HepG2 (cell line): ENCODE measurements at regions not wholly inside any gene's neighbourhood (a gene's known extent, or its start where the extent isn't known, plus 50 kb on each side); places are given as distances from the start of the nearest gene placed in this dataset.

Experiments used
- ARHGAP35 ChIP-seq: sonication (generic); formaldehyde crosslinking; IDR thresholded peaks from 2 replicates; pipeline ENCODE4 v1.9.0; 2022; ENCODE audit warnings: mild to moderate bottlenecking, inconsistent platforms, moderate library complexity, missing genetic modification reagents, borderline replicate concordance
- HES4 ChIP-seq: sonication (generic); formaldehyde crosslinking; IDR thresholded peaks from 2 replicates; pipeline ENCODE4 v1.9.0; 2021; ENCODE audit warnings: mild to moderate bottlenecking, missing genetic modification reagents, borderline replicate concordance
- HNRNPK ChIP-seq: fragments of 200-400 bp; formaldehyde crosslinking; IDR thresholded peaks from 2 replicates; pipeline ENCODE4 v1.6.1; 2018; ENCODE audit warnings: low read length, low read depth, moderate library complexity, mild to moderate bottlenecking; ENCODE audit not compliant: poor library complexity, severe bottlenecking
- MAFK ChIP-seq, 2 experiments: IDR thresholded peaks in 1 of 2; conservative IDR thresholded peaks in 1 of 2; 2 replicates each; pipeline ENCODE4 v1.6.1; 2011; ENCODE audit warnings: improper control_type of control experiment in 2 of 2, low read length in 2 of 2
- NFE2 ChIP-seq: sonication (generic); formaldehyde crosslinking; IDR thresholded peaks from 2 replicates; pipeline ENCODE4 v1.4.0; 2020; ENCODE audit warnings: missing genetic modification reagents
- PCBP1 ChIP-seq: fragments of 200-400 bp; formaldehyde crosslinking; IDR thresholded peaks from 2 replicates; pipeline ENCODE4 v1.6.1; 2017; ENCODE audit warnings: mild to moderate bottlenecking, low read depth, low read length, borderline replicate concordance
- SNAPC2 ChIP-seq: sonication (generic); formaldehyde crosslinking; IDR thresholded peaks from 2 replicates; pipeline ENCODE4 v1.8.1; 2022; ENCODE audit warnings: mild to moderate bottlenecking, missing genetic modification reagents
- TSC22D2 ChIP-seq: sonication (generic); formaldehyde crosslinking; IDR thresholded peaks from 2 replicates; pipeline ENCODE4 v1.5.1; 2020; ENCODE audit warnings: missing genetic modification reagents, mild to moderate bottlenecking, borderline replicate concordance
- ZNF224 ChIP-seq: sonication (generic); formaldehyde crosslinking; IDR thresholded peaks from 2 replicates; pipeline ENCODE4 v1.5.0; 2020; ENCODE audit warnings: mild to moderate bottlenecking, missing genetic modification reagents
- ZNF232 ChIP-seq: sonication (generic); formaldehyde crosslinking; IDR thresholded peaks from 2 replicates; pipeline ENCODE4 v1.4.0; 2020; ENCODE audit warnings: missing genetic modification reagents, borderline replicate concordance
- ZNF337 ChIP-seq: sonication (generic); formaldehyde crosslinking; IDR thresholded peaks from 2 replicates; pipeline ENCODE4 v1.5.1; 2020; ENCODE audit warnings: missing genetic modification reagents, low read depth, mild to moderate bottlenecking, borderline replicate concordance
- TF ChIP-seq, protein P1 (sequence below): sonication (generic); formaldehyde crosslinking; IDR thresholded peaks from 2 replicates; pipeline ENCODE4 v1.5.0; 2020; ENCODE audit warnings: missing genetic modification reagents
- TF ChIP-seq, protein P2 (sequence below): sonication (generic); formaldehyde crosslinking; IDR thresholded peaks from 2 replicates; pipeline ENCODE4 v1.4.0; 2020; ENCODE audit warnings: missing genetic modification reagents, borderline replicate concordance
- TF ChIP-seq, protein P3 (sequence below): sonication (generic); formaldehyde crosslinking; IDR thresholded peaks from 2 replicates; pipeline ENCODE4 v1.8.0; 2022; ENCODE audit warnings: mild to moderate bottlenecking, missing genetic modification reagents; ENCODE audit not compliant: insufficient replicate concordance
- TF ChIP-seq, protein P4 (sequence below): IDR thresholded peaks from 2 replicates; pipeline ENCODE4 v1.6.1; 2016; ENCODE audit warnings: missing compliant biosample characterization, missing genetic modification reagents, borderline replicate concordance
- TF ChIP-seq, protein P5 (sequence below): IDR thresholded peaks from 2 replicates; pipeline ENCODE4 v1.4.0; 2020; ENCODE audit warnings: mild to moderate bottlenecking, missing genetic modification reagents

DNA sequence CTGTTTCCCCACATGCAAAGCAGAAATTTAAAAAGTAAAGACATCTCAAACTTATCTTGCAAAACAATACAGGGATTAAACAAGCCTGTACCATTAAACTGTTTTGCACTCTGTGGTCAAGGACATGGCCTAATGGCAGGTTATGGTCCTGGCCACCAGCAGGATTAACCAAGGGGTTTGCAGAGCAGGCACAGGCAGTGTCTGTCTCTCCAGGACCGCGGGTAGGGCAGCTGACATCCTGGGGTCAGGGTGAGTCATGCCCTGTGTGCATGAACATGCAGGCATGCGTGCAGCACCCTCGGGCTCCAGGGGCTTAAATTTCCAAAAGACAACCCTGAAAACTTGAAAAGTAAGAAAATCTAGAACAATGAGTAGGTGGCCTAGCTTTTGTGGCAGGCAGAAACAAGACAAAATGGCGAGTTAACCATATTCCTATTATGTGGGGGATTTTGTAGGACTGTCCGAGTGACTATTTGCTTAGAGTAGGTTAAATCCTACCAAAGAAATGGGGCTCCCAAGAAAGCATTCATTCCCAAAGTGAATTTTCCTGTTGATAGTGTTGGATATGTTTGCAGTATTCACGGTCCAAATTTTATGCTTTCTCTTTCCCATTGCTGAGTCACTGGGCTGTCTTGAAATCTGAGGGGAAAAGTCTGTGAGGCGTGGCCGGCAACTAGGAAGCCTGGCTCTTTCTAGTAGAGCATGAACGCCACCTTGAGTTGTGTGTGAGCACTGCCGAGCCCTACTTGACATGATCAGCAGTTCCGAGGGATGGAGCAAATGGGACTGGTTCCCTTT is 158.4 kb upstream of the FAM20A start (continued):
- TF ChIP-seq ZNF224 (CRISPR knock-in tag) (0 out of 2 replicates have a peak, but pooled peaks have one; percentile 23), HES4 (CRISPR knock-in tag) (no peak), HNRNPK (no peak), ZNF337 (CRISPR knock-in tag) (no peak), ARHGAP35 (0 out of 2 replicates have a peak, but pooled peaks have one; percentile 56), PCBP1 (no peak), ZNF232 (CRISPR knock-in tag) (no peak), NFE2 (peak; percentile 97), TSC22D2 (no peak), SNAPC2 (CRISPR knock-in tag) (peak; percentile 87), MAFK (conservative IDR thresholded peaks at IDR 0.05 in 1 of 2, IDR thresholded peaks at IDR 0.05 in 1 of 2; ENCODE audit: low read length in 2 of 2) (peak; percentile 69 to 79)
- TF ChIP-seq, protein P1, sequence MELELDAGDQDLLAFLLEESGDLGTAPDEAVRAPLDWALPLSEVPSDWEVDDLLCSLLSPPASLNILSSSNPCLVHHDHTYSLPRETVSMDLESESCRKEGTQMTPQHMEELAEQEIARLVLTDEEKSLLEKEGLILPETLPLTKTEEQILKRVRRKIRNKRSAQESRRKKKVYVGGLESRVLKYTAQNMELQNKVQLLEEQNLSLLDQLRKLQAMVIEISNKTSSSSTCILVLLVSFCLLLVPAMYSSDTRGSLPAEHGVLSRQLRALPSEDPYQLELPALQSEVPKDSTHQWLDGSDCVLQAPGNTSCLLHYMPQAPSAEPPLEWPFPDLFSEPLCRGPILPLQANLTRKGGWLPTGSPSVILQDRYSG (CRISPR knock-in tag), result no peak
- TF ChIP-seq, protein P2, sequence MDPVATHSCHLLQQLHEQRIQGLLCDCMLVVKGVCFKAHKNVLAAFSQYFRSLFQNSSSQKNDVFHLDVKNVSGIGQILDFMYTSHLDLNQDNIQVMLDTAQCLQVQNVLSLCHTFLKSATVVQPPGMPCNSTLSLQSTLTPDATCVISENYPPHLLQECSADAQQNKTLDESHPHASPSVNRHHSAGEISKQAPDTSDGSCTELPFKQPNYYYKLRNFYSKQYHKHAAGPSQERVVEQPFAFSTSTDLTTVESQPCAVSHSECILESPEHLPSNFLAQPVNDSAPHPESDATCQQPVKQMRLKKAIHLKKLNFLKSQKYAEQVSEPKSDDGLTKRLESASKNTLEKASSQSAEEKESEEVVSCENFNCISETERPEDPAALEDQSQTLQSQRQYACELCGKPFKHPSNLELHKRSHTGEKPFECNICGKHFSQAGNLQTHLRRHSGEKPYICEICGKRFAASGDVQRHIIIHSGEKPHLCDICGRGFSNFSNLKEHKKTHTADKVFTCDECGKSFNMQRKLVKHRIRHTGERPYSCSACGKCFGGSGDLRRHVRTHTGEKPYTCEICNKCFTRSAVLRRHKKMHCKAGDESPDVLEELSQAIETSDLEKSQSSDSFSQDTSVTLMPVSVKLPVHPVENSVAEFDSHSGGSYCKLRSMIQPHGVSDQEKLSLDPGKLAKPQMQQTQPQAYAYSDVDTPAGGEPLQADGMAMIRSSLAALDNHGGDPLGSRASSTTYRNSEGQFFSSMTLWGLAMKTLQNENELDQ (CRISPR knock-in tag), result peak; percentile 74; the same call in 1 of the 2 replicates
- TF ChIP-seq, protein P3, sequence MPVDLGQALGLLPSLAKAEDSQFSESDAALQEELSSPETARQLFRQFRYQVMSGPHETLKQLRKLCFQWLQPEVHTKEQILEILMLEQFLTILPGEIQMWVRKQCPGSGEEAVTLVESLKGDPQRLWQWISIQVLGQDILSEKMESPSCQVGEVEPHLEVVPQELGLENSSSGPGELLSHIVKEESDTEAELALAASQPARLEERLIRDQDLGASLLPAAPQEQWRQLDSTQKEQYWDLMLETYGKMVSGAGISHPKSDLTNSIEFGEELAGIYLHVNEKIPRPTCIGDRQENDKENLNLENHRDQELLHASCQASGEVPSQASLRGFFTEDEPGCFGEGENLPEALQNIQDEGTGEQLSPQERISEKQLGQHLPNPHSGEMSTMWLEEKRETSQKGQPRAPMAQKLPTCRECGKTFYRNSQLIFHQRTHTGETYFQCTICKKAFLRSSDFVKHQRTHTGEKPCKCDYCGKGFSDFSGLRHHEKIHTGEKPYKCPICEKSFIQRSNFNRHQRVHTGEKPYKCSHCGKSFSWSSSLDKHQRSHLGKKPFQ (CRISPR knock-in tag), result no peak
- TF ChIP-seq, protein P4, sequence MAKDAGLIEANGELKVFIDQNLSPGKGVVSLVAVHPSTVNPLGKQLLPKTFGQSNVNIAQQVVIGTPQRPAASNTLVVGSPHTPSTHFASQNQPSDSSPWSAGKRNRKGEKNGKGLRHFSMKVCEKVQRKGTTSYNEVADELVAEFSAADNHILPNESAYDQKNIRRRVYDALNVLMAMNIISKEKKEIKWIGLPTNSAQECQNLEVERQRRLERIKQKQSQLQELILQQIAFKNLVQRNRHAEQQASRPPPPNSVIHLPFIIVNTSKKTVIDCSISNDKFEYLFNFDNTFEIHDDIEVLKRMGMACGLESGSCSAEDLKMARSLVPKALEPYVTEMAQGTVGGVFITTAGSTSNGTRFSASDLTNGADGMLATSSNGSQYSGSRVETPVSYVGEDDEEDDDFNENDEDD (CRISPR knock-in tag), result peak; percentile 64; the same call in 1 of the 2 replicates
- TF ChIP-seq, protein P5, sequence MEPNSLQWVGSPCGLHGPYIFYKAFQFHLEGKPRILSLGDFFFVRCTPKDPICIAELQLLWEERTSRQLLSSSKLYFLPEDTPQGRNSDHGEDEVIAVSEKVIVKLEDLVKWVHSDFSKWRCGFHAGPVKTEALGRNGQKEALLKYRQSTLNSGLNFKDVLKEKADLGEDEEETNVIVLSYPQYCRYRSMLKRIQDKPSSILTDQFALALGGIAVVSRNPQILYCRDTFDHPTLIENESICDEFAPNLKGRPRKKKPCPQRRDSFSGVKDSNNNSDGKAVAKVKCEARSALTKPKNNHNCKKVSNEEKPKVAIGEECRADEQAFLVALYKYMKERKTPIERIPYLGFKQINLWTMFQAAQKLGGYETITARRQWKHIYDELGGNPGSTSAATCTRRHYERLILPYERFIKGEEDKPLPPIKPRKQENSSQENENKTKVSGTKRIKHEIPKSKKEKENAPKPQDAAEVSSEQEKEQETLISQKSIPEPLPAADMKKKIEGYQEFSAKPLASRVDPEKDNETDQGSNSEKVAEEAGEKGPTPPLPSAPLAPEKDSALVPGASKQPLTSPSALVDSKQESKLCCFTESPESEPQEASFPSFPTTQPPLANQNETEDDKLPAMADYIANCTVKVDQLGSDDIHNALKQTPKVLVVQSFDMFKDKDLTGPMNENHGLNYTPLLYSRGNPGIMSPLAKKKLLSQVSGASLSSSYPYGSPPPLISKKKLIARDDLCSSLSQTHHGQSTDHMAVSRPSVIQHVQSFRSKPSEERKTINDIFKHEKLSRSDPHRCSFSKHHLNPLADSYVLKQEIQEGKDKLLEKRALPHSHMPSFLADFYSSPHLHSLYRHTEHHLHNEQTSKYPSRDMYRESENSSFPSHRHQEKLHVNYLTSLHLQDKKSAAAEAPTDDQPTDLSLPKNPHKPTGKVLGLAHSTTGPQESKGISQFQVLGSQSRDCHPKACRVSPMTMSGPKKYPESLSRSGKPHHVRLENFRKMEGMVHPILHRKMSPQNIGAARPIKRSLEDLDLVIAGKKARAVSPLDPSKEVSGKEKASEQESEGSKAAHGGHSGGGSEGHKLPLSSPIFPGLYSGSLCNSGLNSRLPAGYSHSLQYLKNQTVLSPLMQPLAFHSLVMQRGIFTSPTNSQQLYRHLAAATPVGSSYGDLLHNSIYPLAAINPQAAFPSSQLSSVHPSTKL (CRISPR knock-in tag), result peak; percentile 86
